Stimulated activated CD4-positive, alpha-beta T cell treated with anti-CD3 and anti-CD28 coated beads, Interleukin-12 subunit alpha, Interleukin-12 subunit beta, amount 100 ng/mL, for 24 hours (primary cell): ENCODE measurements at regions not wholly inside any gene's neighbourhood (a gene's known extent, or its start where the extent isn't known, plus 50 kb on each side); places are given as distances from the start of the nearest gene placed in this dataset.

Experiments used
- DNase-seq, 2 experiments: peaks; one replicate each; pipeline ENCODE4 v3.0.0-alpha.2; 2020; ENCODE audit warnings: low read depth in 2 of 2

DNA sequence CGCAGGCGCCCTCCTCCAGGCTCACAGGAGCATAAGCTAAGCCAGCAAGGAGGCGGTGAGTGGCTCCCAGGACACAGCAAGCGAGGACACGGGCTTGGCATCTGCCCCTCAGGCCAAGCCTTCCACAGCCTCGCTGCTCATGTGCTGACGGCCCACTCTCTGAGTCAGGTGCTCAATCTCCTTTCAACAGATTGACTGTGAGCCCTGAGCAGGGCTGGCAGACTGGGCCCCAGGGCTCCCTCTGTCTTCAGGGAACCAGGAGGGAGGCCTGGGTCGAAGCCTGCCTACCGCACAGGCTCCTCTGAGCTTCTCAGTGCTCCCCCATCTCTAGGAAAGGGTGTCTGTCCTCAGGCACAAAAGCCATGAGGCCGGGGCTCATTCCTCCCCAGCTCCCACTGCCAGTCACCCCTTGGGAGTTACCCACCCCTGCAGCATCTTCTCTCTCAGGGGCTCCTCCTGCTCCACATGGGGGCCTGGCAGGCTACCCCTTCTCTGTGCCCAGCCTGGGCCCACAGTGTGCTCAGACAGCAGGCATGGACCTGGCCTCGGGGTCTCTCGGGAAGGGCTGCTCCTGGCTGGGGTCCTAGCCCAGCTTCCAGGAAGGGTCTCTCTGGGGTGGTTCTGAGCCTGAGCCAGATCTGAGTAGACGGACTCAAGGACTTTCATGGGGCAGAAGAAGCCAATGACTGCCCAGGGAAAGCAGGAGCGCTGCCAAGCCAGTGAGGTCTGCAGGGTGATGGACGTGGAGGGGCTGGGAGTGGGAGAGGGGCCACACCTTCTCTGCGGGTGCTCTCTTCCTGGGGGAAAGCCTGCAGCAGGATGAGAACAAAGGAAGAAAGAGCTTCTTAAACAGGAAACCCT is 138.0 kb upstream of the GPC1 start:
- DNase-seq = no peak

DNA sequence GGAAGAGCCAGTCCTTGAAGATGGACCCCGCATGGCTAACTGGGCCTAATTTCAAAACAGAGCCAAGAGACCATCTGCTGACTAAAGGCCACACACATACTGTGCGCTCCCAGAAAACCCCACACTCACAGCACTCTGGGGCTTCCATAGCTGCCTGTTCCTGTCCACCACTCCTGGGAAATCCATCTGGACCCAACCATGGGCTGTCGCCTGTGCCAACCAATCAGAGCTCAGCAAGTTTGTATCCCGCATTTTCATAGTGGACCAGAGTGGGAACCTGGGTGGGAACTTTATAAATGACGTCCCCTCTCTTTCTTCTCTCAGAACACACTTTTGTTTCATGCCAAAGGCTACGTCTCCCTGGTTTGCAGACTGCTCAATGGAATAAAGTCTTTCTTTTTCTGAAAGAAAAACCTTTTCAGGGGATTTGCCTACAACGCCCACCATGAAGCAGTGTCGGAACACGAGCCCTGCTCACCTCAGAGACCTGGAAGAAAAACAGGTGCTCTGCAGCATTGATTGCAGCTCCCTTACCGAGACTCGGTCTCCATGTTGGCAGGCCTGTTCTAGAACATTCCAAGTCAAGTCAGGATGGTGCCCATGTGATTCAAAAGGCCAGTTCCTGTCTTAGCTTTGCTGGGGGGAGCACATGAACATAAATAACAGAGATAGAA is 137.2 kb upstream of the GPC1 start:
- DNase-seq = no peak

DNA sequence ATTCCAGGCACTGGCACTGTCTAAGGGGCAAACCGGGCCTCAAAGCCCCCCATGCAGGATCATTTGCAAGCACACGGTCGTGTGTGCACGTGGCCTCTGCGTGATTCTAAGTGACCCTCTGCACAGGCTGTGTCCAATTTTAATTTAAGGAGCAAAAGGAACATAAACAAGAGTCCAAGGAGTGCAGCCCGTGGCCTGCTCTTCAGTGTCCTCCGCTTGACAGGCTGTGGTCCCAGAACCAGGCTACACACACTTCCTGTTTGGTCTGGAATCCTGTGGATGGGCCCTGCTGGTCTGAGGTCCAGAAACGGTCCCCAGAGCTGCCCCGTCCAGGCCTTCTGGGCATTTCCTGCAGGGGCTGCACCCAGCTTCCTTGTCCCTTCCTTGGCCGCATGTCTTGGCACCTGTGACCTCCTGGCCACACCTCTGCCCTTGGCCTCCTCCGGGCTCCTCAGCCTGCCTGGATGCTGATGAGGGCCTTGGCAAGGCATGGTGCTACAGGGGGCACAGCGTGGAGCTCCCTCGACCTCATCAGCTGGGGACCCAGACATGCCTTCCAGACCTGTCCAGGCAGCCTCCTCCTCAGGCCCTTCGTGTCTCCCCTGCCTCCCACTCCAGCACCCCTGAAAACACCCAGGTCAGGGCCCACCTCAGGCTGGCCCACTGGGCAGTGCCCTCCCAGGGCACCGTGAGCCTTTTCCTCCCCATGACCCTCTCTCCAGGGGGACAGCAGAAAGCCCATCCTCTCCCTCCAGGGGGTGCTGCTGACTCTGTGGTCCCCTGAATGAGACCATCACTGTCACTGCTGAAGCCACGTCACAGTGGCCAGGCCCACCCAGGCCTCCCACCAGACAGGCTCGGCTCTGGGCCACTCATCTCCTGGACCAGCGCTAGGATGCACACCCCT is 136.4 kb upstream of the GPC1 start:
- no peak for DNase-seq

DNA sequence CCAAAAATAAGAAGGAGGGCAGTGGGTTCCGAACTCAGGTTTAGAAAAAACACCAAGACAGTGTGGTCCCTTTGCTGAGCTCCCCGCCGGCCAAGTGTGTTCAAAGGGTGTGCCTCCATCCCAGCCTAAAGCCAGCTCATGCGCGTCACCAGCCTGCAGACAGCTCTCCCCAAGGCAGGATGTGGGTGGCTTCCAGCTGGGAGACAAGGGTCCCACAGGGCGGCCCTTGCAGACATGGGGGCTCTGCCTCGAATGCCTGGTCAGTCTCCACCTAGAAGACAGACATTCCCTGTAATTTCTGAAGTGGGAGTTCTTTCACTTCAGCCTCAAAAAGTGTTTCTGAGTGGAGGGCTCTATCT is 135.8 kb upstream of the GPC1 start:
- DNase-seq = no peak

DNA sequence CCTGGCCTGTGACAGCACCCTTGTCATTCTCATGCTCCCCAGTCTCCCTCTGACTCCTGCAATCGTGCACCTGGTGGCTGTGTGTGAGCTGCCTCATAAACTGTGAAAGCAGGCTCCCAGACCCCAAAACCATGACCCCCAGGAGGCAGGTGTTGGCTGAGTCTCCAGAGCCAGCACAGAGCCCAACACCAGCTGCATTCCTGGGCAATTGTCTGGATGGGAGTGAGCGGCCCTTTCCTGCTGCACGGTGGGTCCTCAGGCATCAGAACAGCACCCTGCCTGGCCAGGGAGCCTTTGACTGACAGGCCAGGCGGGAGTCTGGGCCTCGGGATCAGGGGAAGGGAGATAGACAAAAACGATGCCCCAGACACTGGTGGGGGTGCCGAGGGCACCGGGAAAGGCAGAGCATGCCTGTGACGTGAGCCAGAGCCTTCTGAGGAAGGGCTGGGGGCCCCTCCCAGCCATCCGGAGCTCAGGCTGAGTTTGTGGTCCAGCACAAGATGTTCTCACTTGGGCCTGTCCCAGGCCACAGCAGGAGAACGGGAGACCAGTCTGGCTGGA is 135.1 kb upstream of the GPC1 start:
- DNase-seq = no peak

DNA sequence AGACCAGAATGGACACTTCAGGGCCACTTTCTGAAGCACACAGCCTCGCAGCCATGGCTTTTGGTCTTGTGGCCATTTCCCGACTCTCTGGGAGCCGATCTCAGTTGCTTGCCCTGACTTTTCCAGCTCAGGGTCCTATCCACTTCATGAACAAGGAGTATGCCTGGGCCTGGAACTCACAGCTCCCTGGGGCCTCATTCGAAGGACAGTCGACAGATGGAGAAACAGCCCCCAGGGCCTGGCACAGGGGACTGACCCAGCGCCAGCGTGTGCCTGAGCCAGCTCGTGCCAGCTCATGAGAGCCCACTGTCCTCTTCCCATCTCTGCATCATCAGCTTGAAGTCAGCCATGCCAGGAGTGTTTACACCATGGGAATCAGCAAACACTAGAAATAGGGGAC is 134.6 kb upstream of the GPC1 start:
- no peak for DNase-seq

DNA sequence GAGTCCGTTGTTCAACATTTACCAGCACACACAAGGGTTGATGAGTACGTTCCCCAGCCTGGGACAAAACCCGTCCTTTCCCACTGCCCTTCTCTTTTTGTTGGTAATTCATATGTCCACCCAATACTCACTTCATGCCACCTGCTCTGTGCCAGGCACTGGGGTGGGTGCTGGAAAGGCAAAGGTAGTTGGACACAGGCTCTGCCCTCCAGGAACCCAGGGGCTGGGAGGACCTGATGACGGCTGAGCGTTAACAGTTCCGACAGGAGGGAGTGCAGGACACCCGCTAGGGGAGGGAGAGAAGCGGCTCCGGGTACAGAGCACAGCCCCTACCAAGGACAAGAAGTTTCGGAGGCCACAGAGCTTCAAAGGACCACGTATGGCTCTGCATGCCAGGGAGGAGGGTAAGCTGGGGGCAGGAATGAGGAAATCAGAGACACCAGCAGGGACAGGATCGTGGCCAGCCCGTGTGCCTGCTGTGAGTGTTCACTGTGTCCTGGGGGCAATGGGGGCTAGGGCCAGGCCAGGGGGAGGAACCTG is 134.1 kb upstream of the GPC1 start:
- DNase-seq = no peak

DNA sequence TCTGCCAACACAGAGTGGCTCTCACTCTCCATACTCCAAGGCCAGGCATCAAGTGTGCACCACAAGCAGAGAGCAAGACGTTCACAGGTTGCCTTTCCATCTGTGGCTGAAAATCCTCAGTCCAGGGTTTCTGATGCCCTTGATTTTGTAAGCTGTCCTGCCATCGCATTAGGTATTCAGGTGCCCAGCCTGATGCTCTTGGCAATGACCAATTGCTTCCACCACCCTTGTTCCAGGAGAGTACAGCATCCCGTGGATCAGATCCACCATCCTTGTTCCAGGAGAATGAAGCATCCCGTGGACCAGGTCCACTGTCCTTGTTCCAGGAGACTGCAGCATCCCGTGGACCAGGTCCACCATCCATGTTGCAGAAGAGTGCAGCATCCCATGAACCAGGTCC is 133.4 kb upstream of the GPC1 start:
- DNase-seq = no peak

DNA sequence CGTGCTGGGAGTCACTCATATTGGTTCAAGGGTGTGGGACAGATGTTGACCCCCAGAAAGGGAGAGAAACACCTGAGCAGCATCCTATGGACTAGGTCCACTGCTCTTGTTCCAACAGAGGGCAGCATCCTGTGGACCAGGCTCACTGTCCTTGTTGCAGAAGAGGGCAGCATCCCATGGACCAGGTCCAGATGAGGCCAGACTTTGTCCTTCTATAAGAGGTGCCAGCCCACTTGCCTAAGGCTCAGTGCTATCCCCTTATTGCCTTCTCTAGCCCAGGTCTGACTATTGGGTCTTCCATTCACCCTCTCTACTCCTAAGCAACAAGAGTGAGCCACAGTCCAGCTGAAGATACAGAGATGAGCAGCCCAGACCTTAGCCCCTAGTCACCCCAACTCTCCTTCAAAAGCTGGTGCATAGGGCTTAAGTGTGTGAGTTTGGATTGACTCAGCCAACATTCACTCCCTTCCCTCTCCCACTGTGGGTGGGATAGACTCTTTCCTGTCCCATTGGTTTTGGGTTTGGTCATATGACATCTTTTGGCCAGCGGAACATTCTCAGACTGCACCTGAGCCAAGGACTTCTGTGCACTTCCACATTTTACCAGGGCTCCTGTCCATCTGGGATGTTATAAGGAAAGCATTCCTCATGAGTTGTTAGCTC is 132.4 kb upstream of the GPC1 start:
- DNase-seq = no peak

DNA sequence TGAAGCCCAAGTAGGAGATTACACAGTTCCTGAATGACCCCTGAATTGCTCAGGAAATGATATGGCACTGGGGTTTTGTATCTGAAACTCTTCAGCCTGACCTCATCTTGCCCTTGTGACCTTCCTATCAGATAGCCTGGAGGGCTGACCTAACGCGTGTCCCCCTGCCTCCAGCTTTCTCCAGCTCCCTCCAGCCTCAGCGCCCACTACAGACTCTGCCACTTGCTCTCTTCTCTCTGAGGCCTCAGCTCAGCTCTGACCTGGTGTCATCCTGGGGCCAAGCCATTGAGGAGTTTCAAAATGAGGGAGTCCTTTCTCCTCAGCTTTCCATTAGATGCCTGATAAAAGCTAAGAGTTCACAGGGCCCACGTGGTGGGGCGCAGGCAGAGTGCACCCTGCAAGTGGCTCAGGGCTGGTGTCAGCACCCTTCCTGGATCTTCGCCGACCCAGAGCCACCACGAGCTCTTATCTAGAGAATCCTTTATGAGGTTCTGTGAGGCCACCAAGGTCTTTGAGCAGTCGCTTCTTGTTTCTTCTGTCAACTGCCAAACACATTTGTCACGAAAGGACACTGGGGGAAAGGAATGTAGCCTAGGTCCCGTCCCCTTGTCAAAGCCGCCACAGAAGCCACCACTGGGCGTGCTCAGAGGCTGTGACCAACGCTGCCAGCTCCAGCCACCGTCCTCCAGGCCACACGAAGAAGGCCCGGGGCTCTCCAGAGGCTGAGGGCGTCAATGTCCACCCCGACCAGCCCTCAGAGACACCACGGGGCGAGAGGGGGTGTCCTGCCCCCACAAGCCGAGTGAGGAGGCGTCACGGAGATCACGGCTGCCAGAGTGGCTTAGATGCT is 131.3 kb upstream of the GPC1 start:
- DNase-seq = no peak

DNA sequence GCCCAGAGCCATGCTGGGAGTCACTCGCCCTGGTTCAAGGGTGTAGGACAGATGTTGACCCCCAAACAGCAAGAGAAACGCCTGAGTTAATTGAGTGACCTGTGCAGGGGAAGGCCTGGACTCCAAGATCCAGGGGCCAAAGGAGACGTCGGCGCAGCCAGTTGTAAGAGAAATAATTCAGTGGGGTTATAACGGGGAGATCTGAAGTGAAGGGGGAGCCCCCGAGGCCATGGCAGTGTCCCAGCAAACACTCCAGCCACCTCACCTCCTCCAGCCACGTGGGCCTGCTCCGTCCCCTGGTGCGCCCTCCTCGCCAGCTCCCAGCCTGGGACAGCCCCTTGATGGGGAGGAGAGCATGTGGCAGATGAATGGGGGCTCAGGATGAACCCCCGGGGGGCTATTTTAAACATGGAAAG is 130.7 kb upstream of the GPC1 start:
- no peak for DNase-seq

DNA sequence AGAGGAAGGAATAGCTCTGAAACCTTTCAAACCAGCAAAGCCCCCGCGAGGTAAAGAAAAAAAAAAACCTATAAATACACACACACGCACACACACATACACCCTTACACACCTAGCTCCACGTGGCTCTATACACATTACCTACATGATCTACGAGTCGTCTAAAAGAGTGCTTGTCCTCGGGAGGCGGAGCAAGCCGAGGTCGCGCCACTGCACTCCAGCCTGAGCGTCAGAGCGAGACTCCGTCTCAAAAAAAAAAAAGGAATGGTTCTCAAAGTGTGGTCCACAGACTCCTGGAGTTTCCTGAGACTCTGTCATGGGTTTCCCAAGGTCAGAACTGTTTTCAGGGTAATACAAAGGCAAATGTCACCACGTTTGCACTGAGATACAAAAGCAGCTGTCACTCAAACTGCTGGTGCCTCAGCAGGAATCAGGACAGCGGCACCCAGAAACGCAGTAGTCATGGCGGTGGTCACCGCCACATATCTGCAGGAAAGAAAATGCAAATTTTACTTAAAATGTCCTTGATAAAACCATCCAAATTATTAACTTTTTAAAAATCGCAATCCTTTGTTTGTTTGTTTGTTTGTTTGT is 130.0 kb upstream of the GPC1 start:
- no peak for DNase-seq

DNA sequence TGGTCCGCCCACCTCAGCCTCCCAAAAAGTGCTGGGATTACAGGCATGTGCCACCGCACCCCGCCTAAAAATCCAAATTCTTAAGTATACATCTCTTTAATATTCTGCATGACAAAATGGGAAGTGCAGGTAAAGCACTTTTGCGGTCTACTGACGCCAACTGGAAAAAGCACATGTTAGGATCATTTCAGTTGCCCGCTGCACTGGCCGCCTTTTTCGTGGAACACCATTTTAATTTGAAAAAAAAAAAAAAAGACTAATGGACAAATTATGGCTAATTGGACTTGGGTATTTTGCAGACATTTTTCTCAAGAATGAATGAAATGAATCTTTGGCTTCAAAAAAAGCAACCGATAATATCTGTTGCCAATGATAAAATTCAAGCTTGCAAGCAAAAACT is 129.3 kb upstream of the GPC1 start:
- no peak for DNase-seq

DNA sequence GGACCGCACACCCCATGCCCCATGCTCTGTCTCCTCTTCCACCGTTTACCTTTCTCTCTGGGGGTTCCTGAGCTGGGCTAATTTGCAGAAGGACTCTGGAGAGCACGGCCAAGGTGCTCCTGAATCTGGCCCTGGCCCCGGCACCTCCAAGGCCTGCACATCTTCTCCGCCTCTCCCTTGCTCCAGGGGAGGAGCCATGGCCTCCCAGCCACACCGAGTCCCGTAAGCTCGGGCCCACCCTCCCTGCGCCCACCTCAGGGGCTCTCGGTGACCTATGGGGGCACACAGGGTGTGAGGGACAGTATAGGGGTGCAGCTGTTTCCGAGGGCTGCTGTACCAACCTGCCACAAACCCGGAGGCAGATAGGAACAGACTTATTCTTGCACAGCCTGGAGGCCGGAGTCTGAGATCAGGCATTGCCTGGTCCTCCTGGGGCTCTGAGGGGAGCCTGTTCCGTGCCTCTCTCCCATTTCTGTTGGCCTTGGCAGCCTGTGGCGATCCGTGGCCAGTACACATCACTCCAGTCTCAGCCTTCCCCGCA is 127.3 kb upstream of the GPC1 start:
- DNase-seq = no peak

DNA sequence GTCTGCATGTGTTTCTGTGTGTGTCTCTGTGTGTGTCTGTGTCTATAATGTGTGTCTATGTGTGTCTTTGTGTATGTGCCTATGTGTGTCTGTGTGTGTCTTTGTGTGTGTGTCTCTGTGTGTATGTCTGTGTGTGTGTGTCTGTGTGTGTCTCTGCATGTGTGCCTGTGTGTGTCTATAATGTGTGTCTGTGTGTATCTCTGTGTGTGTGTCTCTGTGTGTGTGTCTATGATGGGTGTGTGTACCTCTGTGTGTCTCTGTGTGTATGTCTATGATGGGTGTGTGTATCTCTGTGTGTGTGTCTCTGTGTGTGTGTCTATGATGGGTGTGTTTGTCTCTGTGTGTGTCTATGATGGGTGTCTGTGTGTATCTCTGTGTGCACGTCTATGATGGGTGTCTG is 126.2 kb upstream of the GPC1 start:
- DNase-seq = no peak

DNA sequence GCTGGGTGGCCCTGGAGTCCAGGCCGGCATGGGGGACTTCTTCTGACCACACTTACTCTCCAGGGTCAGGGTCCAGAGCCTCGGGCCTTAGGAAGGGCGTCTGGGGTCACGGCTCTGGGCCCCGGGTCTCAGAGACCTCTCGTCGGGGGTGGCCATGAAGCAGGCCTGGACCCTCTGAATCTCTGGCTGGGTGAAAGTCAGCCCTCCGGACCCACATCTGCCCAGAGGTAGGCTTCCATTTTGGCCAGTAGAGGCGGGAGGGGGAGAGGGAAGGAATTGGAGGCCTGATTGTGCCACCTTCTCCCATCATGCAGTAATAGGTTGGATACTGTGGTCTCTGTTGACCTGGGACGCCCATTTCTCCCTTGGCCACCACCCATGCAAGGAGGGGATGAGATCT is 125.3 kb upstream of the GPC1 start:
- DNase-seq = no peak

DNA sequence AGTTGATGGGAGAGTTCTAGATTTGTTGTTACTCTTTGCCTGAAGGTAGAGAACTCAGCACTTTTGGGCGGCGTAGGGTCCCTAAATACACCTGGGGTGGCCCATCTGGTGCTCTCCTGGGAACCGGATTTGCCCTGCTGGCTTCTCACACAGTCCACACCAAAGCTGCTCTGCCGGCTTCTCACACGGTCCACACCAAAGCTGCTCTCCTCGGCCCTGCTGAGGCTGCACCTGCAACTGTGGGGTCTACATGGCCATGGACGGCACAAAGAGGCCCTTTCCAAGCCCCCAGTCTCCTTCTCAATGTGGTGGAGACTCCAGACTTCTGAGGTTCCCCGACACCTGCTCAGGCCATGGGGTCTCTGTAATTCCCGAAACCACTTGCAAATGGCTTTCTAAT is 124.8 kb upstream of the GPC1 start:
- DNase-seq = no peak

DNA sequence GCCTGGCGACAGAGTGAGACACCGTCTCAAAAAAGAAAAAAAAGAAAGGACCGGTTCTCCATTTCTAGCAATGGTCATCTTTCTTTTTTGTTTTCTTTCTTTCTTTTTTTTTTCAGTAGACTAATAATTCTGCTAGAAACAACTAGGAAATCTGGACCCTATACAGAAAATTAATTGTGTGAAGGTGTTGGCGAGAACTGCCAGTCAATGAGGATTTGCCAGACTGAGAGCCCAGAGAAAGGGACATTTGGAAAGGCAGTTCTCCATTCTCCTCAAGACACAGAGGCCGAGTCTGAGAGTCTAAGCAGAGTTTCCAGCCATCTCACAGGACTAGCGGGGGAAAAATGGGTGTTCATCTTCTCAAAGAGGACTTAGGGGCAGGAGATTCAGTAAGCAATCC is 123.6 kb upstream of the GPC1 start:
- no peak for DNase-seq

DNA sequence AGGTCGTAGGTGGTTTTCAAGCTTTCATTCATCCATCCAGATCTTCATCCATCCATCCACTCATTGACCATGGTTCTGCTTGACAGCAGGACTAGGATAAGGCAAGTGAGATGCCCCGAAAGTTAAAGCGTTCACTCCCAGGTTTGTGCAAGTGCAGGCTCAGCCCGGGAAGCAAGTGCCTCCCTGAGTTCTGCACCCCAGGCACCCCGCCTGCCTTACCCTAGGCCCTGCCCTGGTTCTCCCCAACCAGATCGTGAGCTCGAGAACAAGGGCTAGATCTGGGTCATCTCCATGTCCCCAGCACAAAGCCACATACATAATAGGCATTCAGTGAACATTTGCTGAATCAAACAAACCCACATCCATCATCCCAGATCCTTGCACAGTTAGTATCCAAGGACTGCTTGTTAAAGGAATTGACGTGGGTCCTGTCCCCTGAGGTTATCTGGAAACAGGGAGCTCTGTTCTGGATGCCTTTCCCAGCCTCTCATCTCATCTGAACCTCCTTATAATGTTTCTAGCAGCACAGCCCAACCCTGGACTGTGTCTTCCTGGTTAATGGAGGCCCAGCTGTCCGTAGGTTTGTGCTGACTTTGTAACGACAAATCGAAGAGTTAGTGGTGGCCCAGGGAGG is 116.1 kb upstream of the GPC1 start:
- no peak for DNase-seq
